ENCODE measurements at regions not wholly inside any gene's neighbourhood (a gene's known extent, or its start where the extent isn't known, plus 50 kb on each side); places are given as distances from the start of the nearest gene placed in this dataset.
"Not testable (repeated sequence)": the region's sequence is repeated elsewhere in the genome, so short reads cannot be mapped to it uniquely, and the experiment has no call there.

DNA sequence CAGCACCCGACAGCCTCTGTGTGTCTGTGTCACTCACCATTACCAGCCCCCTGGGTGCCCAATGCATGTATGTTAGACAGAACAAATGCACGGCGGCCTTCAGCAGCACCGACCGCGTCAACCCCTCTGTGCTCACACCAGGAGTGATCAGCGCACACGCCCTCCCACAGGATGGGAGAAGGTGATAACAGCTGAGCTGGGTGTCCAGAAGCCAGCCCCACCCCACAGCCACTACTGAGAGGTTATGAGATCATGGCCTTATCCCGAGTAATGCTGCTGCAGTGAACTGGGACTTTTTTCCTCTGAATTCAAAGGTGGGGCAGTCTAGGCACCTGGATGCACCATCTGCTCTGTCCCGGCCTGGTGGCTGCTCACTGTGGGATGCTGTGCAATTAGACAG is 80.9 kb upstream of the SAMD11 start:
- H3K36me3 ChIP-seq (replicated peaks; ENCODE audit: low read depth, low read length); H3K4me1 ChIP-seq (ENCODE audit: low read length); H3K27ac ChIP-seq (ENCODE audit: low read length); H3K79me2 ChIP-seq (ENCODE audit: low read length); H2AFZ ChIP-seq (ENCODE audit: low read depth, low read length); H3K9me3 ChIP-seq (ENCODE audit: insufficient read depth, low read length); H3K9ac ChIP-seq (ENCODE audit: low read length); H3K4me2 ChIP-seq (ENCODE audit: low read length); H3K27me3 ChIP-seq (ENCODE audit: low read depth, low read length); H3K4me3 ChIP-seq (ENCODE audit: low read length); H4K20me1 ChIP-seq (ENCODE audit: insufficient read depth, low read length): not testable (repeated sequence)

DNA sequence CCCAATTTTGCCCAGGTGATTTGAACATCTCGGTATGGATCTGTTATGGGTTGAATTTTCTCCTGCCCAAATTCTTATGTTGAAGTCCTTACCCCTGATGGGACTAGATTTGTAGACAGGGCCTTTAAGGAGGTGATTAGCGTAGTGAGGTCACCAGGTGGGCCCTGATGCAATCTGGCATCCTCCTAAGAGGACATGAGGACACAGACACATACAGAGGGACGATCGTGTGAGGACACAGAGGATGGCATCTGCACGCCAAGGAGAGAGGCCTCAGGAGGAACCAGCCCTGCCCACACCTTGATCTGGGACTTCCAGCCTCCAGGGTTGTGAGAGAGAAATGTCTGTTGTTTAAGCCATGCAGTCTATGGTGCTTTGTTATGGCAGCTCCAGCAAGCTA is 79.8 kb upstream of the SAMD11 start:
- H3K27me3 ChIP-seq (ENCODE audit: low read depth, low read length); H3K4me2 ChIP-seq (ENCODE audit: low read length): not testable (repeated sequence)

DNA sequence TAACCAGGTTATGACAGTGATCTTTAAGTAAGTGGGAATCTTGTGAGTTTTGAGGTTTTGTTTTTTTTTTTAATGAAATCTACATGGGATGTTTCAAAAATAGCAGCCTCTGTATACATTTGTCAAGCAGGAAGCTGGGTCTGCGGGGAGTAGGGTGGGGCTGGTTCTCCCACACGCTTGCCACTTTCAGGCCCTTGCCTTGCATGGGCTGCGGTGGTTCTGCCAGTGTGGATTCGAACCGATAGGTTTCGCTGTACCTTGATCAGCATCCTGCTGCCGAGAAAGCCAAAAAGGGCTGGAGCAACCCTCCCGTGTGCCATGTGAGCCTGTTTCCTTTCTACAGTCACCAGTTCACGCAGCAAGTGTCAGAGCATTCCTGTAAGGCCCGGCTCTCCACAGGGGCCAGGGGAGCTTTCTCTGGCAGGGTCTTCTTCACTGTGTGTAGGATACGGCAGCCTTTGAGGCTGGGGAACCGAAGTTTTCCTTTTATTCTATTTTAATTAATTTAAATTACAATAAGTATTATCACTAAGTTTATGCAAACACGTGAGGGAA is 79.2 kb upstream of the SAMD11 start:
- Histone ChIP-seq H3K79me2 (ENCODE audit: low read length) (no peaks in the 10 kb centered on the region), H2AFZ (ENCODE audit: low read depth, low read length) (no peak overlapping the region), H3K9me3 (ENCODE audit: insufficient read depth, low read length) (no peaks in the 10 kb centered on the region), H4K20me1 (ENCODE audit: insufficient read depth, low read length) (no peaks in the 10 kb centered on the region), H3K27me3 (ENCODE audit: low read depth, low read length) (no peaks in the 10 kb centered on the region), H3K36me3 (replicated peaks; ENCODE audit: low read depth, low read length) (no peaks in the 10 kb centered on the region), H3K27ac (ENCODE audit: low read length) (no peak overlapping the region), H3K4me1 (ENCODE audit: low read length) (no peaks in the 10 kb centered on the region), H3K4me2 (ENCODE audit: low read length) (no peak overlapping the region), H3K9ac (ENCODE audit: low read length) (no peak overlapping the region), H3K4me3 (ENCODE audit: low read length) (no peak overlapping the region)
- TF ChIP-seq, protein P1, sequence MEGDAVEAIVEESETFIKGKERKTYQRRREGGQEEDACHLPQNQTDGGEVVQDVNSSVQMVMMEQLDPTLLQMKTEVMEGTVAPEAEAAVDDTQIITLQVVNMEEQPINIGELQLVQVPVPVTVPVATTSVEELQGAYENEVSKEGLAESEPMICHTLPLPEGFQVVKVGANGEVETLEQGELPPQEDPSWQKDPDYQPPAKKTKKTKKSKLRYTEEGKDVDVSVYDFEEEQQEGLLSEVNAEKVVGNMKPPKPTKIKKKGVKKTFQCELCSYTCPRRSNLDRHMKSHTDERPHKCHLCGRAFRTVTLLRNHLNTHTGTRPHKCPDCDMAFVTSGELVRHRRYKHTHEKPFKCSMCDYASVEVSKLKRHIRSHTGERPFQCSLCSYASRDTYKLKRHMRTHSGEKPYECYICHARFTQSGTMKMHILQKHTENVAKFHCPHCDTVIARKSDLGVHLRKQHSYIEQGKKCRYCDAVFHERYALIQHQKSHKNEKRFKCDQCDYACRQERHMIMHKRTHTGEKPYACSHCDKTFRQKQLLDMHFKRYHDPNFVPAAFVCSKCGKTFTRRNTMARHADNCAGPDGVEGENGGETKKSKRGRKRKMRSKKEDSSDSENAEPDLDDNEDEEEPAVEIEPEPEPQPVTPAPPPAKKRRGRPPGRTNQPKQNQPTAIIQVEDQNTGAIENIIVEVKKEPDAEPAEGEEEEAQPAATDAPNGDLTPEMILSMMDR (IDR thresholded peaks at IDR 0.05; ENCODE audit: low read depth, low read length), result no peak
- no peak for TF ChIP-seq EZH2phosphoT487 (IDR thresholded peaks at IDR 0.05; ENCODE audit: low read depth)

More for the DNA sequence above, 79.8 kb upstream of the SAMD11 start:
- not testable (repeated sequence) for H3K79me2 ChIP-seq (ENCODE audit: low read length); H3K36me3 ChIP-seq (replicated peaks; ENCODE audit: low read depth, low read length); H3K9me3 ChIP-seq (ENCODE audit: insufficient read depth, low read length); H3K9ac ChIP-seq (ENCODE audit: low read length); H3K27ac ChIP-seq (ENCODE audit: low read length); H2AFZ ChIP-seq (ENCODE audit: low read depth, low read length); H4K20me1 ChIP-seq (ENCODE audit: insufficient read depth, low read length); H3K4me3 ChIP-seq (ENCODE audit: low read length); H3K4me1 ChIP-seq (ENCODE audit: low read length)

DNA sequence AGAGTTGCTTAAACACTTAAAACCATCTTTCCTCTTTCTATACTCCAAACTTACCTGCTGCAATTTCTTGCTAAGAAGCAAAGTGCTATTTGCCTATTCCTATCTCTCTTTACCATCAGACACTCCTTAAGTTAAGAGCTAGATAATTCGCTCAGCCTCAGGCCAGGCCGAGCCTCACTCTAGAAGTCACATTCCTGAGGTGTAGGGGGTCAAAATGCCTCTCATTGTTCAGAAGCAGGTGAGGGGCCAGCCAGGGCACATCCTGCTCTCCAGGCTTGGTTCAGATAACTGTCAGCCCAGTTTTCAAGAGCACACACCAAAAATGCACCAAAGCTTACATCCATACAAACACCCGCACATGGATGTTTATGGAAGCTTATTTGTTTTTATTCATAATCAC is 78.1 kb upstream of the SAMD11 start:
- H2AFZ ChIP-seq (ENCODE audit: low read depth, low read length); H3K4me3 ChIP-seq (ENCODE audit: low read length); H3K4me2 ChIP-seq (ENCODE audit: low read length); H3K27ac ChIP-seq (ENCODE audit: low read length); H4K20me1 ChIP-seq (ENCODE audit: insufficient read depth, low read length); H3K9me3 ChIP-seq (ENCODE audit: insufficient read depth, low read length); H3K36me3 ChIP-seq (replicated peaks; ENCODE audit: low read depth, low read length); H3K79me2 ChIP-seq (ENCODE audit: low read length); H3K27me3 ChIP-seq (ENCODE audit: low read depth, low read length); H3K4me1 ChIP-seq (ENCODE audit: low read length); H3K9ac ChIP-seq (ENCODE audit: low read length): not testable (repeated sequence)

DNA sequence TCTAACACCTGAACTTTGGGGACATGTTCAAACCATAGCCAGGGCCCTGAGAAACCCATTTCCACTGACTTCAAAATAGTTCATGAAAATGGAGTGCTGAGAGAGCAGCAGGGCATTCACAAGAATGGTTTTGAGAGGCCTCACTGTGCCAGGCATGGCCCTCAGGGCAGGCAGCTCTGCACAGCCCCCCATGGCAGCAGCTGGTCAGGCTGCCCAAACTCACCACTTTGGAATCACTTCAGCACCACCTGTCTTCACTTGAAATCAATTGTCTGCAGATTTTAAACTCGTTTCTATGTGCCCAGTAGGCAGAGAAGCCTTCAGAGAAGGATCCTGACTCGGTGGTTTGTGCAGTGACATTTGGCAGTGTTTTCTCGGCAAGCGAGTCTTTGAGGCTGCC is 73.8 kb upstream of the SAMD11 start:
- not testable (repeated sequence) for H3K9ac ChIP-seq (ENCODE audit: low read length); H3K79me2 ChIP-seq (ENCODE audit: low read length); H3K4me1 ChIP-seq (ENCODE audit: low read length); H2AFZ ChIP-seq (ENCODE audit: low read depth, low read length); H3K27ac ChIP-seq (ENCODE audit: low read length); H3K4me3 ChIP-seq (ENCODE audit: low read length); H4K20me1 ChIP-seq (ENCODE audit: insufficient read depth, low read length); H3K27me3 ChIP-seq (ENCODE audit: low read depth, low read length); H3K36me3 ChIP-seq (replicated peaks; ENCODE audit: low read depth, low read length); H3K4me2 ChIP-seq (ENCODE audit: low read length); H3K9me3 ChIP-seq (ENCODE audit: insufficient read depth, low read length)

DNA sequence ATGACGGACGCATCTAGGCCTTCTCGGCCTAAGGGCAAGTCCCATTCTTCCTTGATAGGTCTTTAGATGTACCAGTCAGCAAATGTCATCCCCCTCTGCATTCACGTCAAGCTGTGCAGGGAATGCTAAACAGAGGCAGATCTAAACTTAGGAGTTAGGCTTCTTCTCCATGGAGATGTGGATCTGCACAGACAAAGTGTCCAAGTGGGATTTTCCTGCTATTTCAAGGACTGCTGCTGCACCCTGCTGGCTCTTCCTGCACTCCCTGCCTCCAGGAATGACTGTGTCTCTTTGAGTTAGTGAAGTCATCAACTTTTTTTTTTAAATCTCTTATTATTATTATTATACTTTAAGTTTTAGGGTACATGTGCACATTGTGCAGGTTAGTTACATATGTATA is 73.4 kb upstream of the SAMD11 start:
- H3K9me3 ChIP-seq (ENCODE audit: insufficient read depth, low read length); H3K4me2 ChIP-seq (ENCODE audit: low read length): not testable (repeated sequence)

DNA sequence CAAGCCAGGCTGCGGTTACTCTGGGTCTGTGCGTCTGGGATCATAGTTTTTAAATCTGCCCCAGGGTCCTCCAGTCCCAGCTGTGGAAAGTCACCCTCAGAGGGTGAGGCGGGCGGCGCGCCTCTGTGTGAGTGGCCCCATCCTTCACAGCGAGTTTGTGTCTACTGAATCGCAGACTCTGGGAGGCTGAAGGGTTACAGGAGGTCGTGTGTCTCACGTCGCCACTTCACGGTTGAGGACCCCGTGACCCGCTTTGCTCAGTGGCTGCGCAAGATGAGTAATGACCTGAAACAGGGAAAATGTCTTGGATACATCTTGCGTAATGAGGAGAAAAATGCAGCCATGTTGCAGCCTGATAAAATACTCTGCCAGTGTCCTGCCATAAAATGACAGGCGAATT is 72.3 kb upstream of the SAMD11 start:
- H3K4me2 ChIP-seq (ENCODE audit: low read length); H3K79me2 ChIP-seq (ENCODE audit: low read length); H3K27ac ChIP-seq (ENCODE audit: low read length); H3K36me3 ChIP-seq (replicated peaks; ENCODE audit: low read depth, low read length); H3K4me1 ChIP-seq (ENCODE audit: low read length); H3K4me3 ChIP-seq (ENCODE audit: low read length); H3K9me3 ChIP-seq (ENCODE audit: insufficient read depth, low read length); H2AFZ ChIP-seq (ENCODE audit: low read depth, low read length); H3K27me3 ChIP-seq (ENCODE audit: low read depth, low read length); H4K20me1 ChIP-seq (ENCODE audit: insufficient read depth, low read length); H3K9ac ChIP-seq (ENCODE audit: low read length): not testable (repeated sequence)

More for the DNA sequence above, 73.4 kb upstream of the SAMD11 start:
- not testable (repeated sequence) for H3K27me3 ChIP-seq (ENCODE audit: low read depth, low read length); H4K20me1 ChIP-seq (ENCODE audit: insufficient read depth, low read length); H3K79me2 ChIP-seq (ENCODE audit: low read length); H3K4me3 ChIP-seq (ENCODE audit: low read length); H2AFZ ChIP-seq (ENCODE audit: low read depth, low read length); H3K9ac ChIP-seq (ENCODE audit: low read length); H3K27ac ChIP-seq (ENCODE audit: low read length); H3K4me1 ChIP-seq (ENCODE audit: low read length); H3K36me3 ChIP-seq (replicated peaks; ENCODE audit: low read depth, low read length)

DNA sequence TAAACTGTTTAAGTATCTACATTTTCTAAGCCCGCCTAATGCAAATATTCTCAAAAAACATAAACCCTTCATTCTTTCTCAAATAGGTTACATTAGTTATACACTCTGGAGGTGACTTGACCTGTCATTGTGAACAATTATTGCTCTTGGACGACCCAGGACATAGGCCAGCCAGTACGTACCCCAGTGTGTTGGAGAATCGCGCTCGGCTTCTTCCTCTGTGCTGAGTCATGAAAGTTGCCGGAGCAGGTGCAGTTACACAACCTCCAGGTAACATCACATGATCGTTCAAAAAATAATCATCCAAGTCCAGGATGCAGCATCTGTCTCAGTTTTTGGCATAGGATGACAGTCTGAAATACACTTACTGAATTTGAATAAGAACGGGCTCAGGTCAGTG is 71.9 kb upstream of the SAMD11 start:
- H3K4me2 ChIP-seq (ENCODE audit: low read length); H3K27me3 ChIP-seq (ENCODE audit: low read depth, low read length); H2AFZ ChIP-seq (ENCODE audit: low read depth, low read length); H3K9ac ChIP-seq (ENCODE audit: low read length); H3K9me3 ChIP-seq (ENCODE audit: insufficient read depth, low read length); H3K79me2 ChIP-seq (ENCODE audit: low read length); H3K36me3 ChIP-seq (replicated peaks; ENCODE audit: low read depth, low read length); H4K20me1 ChIP-seq (ENCODE audit: insufficient read depth, low read length); H3K27ac ChIP-seq (ENCODE audit: low read length); H3K4me1 ChIP-seq (ENCODE audit: low read length); H3K4me3 ChIP-seq (ENCODE audit: low read length): not testable (repeated sequence)

DNA sequence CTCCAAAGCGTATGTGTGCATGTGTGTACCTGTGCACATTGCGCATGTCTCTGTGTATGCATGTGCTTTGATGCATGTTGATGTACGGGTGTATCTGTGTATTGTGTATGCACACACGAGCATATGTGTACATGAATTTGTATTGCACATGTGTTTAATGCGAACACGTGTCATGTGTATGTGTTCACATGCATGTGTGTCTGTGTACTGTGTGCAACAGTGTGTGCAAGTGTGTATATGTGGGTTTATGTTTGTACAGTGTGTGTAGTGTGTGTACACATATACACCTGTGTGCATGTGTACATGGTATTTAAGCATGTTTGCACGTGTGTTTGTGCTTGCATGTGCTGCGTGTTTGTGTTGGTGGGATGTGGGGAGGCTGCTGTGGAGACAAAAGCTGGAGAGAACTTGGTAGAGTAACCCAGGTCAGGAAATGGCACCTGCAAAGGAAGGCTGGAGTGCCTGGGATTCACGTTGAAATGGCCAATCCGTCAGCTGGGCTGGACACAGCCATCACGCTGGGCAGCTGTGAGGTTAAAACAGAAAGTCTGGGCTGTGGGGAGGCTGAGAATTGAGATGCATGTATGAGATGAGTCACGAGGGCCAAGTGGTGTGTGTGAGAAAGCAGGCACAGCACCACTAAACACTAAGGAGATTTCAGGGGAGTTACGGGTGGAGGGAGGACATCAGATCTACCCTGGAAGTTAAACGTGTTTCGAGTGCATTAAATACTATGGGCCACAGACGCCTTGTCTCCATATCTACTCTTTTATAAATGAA is 68.3 kb upstream of the SAMD11 start:
- not testable (repeated sequence) for H3K4me1 ChIP-seq (ENCODE audit: low read length); H3K36me3 ChIP-seq (replicated peaks; ENCODE audit: low read depth, low read length); H3K27ac ChIP-seq (ENCODE audit: low read length); H3K9ac ChIP-seq (ENCODE audit: low read length); H4K20me1 ChIP-seq (ENCODE audit: insufficient read depth, low read length); H3K27me3 ChIP-seq (ENCODE audit: low read depth, low read length); H2AFZ ChIP-seq (ENCODE audit: low read depth, low read length); H3K4me3 ChIP-seq (ENCODE audit: low read length); H3K79me2 ChIP-seq (ENCODE audit: low read length); H3K9me3 ChIP-seq (ENCODE audit: insufficient read depth, low read length); H3K4me2 ChIP-seq (ENCODE audit: low read length)

Measured in OCI-LY3 (cell line).